SK-N-SH (cell line): ENCODE measurements at regions not wholly inside any gene's neighbourhood (a gene's known extent, or its start where the extent isn't known, plus 50 kb on each side); places are given as distances from the start of the nearest gene placed in this dataset.

Experiments
- EP300 ChIP-seq, 2 experiments: IDR thresholded peaks; 2 replicates each; pipeline versions ENCODE4 v1.4.0 to v1.6.1; 2012; ENCODE audit warnings: borderline replicate concordance in 1 of 2, low read depth in 1 of 2, low read length in 1 of 2
- FOXJ3 ChIP-seq: sonication (generic); formaldehyde crosslinking; IDR thresholded peaks from 2 replicates; pipeline ENCODE4 v1.5.1; 2020; ENCODE audit warnings: mild to moderate bottlenecking, missing genetic modification reagents
- GATA2 ChIP-seq: sonication (generic); formaldehyde crosslinking; IDR thresholded peaks from 2 replicates; pipeline ENCODE4 v1.5.0; 2020; ENCODE audit warnings: mild to moderate bottlenecking, missing genetic modification reagents
- JUND ChIP-seq: IDR thresholded peaks from 2 replicates; pipeline ENCODE4 v1.4.0; 2012
- MEF2A ChIP-seq: IDR thresholded peaks from 2 replicates; pipeline ENCODE4 v1.4.0; 2012; ENCODE audit warnings: low read depth, borderline replicate concordance
- POLR2AphosphoS5 ChIP-seq: IDR thresholded peaks from 2 replicates; pipeline ENCODE4 v1.6.1; 2012; ENCODE audit warnings: low read depth, low read length
- RAD21 ChIP-seq: IDR thresholded peaks from 2 replicates; pipeline ENCODE4 v1.6.1; 2012; ENCODE audit warnings: mild to moderate bottlenecking, low read length
- RCOR1 ChIP-seq: fragments of 150-350 bp; IDR thresholded peaks from 2 replicates; pipeline ENCODE4 v1.6.1; 2017; ENCODE audit warnings: antibody characterized with exemption, low read length
- RFX5 ChIP-seq: IDR thresholded peaks from 2 replicates; pipeline ENCODE4 v1.6.1; 2012; ENCODE audit warnings: mild to moderate bottlenecking, improper control_type of control experiment, low read length
- TCF12 ChIP-seq: IDR thresholded peaks from 2 replicates; pipeline ENCODE4 v1.4.0; 2012
- YY1 ChIP-seq: IDR thresholded peaks from 2 replicates; pipeline ENCODE4 v1.4.0; 2012; ENCODE audit warnings: low read depth, mild to moderate bottlenecking
- TF ChIP-seq, protein P1 (sequence below): fragments of 200-600 bp; sonication (generic); IDR thresholded peaks from 2 replicates; pipeline ENCODE4 v1.6.1; 2017; ENCODE audit warnings: antibody characterized with exemption, mild to moderate bottlenecking, moderate library complexity
- TF ChIP-seq, protein P2 (sequence below): IDR thresholded peaks from 2 replicates; pipeline ENCODE4 v1.6.1; 2012; ENCODE audit warnings: mild to moderate bottlenecking, low read depth, low read length, moderate library complexity

DNA sequence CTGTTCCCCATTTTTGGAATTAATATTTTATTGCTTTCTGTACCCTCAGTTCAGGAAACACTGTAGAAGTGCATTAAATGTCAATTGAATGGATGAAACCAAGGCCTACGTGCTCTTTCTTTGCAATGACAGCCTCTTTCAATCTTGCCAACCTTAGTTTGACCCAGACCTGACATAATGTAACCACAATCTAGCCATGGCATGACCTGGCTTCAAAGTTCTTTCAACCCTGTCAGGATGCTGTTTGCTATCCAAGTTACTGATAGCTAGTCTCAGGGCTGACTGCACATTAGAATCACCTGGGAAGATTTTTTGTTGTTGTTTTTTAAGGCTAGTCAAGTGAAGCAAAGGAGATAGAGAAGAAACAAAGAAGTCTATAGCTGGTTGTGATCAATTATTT is 190.9 kb upstream of the PKDCC start:
- TF ChIP-seq FOXJ3 (no peak), YY1 (no peak), JUND (no peak), TCF12 (no peak), RCOR1 (no peak), RAD21 (no peak), EP300 (IDR thresholded peaks at IDR 0.05; ENCODE audit: borderline replicate concordance in 1 of 2, low read depth in 1 of 2, low read length in 1 of 2) (no peak), RFX5 (no peak), MEF2A (no peak), GATA2 (CRISPR knock-in tag) (no peak), POLR2AphosphoS5 (no peak)
- TF ChIP-seq, protein P1, sequence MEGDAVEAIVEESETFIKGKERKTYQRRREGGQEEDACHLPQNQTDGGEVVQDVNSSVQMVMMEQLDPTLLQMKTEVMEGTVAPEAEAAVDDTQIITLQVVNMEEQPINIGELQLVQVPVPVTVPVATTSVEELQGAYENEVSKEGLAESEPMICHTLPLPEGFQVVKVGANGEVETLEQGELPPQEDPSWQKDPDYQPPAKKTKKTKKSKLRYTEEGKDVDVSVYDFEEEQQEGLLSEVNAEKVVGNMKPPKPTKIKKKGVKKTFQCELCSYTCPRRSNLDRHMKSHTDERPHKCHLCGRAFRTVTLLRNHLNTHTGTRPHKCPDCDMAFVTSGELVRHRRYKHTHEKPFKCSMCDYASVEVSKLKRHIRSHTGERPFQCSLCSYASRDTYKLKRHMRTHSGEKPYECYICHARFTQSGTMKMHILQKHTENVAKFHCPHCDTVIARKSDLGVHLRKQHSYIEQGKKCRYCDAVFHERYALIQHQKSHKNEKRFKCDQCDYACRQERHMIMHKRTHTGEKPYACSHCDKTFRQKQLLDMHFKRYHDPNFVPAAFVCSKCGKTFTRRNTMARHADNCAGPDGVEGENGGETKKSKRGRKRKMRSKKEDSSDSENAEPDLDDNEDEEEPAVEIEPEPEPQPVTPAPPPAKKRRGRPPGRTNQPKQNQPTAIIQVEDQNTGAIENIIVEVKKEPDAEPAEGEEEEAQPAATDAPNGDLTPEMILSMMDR, result no peak
- TF ChIP-seq, protein P2, sequence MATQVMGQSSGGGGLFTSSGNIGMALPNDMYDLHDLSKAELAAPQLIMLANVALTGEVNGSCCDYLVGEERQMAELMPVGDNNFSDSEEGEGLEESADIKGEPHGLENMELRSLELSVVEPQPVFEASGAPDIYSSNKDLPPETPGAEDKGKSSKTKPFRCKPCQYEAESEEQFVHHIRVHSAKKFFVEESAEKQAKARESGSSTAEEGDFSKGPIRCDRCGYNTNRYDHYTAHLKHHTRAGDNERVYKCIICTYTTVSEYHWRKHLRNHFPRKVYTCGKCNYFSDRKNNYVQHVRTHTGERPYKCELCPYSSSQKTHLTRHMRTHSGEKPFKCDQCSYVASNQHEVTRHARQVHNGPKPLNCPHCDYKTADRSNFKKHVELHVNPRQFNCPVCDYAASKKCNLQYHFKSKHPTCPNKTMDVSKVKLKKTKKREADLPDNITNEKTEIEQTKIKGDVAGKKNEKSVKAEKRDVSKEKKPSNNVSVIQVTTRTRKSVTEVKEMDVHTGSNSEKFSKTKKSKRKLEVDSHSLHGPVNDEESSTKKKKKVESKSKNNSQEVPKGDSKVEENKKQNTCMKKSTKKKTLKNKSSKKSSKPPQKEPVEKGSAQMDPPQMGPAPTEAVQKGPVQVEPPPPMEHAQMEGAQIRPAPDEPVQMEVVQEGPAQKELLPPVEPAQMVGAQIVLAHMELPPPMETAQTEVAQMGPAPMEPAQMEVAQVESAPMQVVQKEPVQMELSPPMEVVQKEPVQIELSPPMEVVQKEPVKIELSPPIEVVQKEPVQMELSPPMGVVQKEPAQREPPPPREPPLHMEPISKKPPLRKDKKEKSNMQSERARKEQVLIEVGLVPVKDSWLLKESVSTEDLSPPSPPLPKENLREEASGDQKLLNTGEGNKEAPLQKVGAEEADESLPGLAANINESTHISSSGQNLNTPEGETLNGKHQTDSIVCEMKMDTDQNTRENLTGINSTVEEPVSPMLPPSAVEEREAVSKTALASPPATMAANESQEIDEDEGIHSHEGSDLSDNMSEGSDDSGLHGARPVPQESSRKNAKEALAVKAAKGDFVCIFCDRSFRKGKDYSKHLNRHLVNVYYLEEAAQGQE, result no peak
